HG02610 (cell line): ENCODE measurements at regions not wholly inside any gene's neighbourhood (a gene's known extent, or its start where the extent isn't known, plus 50 kb on each side); places are given as distances from the start of the nearest gene placed in this dataset.

ENCODE experiments used
- ATAC-seq: cut with Tn5 transposase; IDR thresholded peaks from one replicate; pipeline ENCODE4 v1.9.1; 2021; ENCODE audit warnings: mild to moderate bottlenecking, moderate library complexity; ENCODE audit not compliant: unreplicated experiment

- ATAC-seq, result no peak
Observed at GRCh38 chr10:76736392-76736791, 901.2 kb downstream of the KCNMA1 start.

GRCh38 chr10:76735866-76736265 lies 901.7 kb downstream of the KCNMA1 start:
- no peak for ATAC-seq

GRCh38 chr10:76733441-76733936 lies 904.1 kb downstream of the KCNMA1 start:
- no peak for ATAC-seq

GRCh38 chr10:76732306-76732705 lies 905.3 kb downstream of the KCNMA1 start:
- no peak for ATAC-seq

- no peak for ATAC-seq
Observed at GRCh38 chr10:76729841-76730487, 907.6 kb downstream of the KCNMA1 start.

GRCh38 chr10:76729346-76729745 lies 908.3 kb downstream of the KCNMA1 start:
- ATAC-seq, result no peak

- ATAC-seq, result no peak
Observed at GRCh38 chr10:76727038-76727437, 910.6 kb downstream of the KCNMA1 start.

GRCh38 chr10:76723844-76724243 lies 913.8 kb downstream of the KCNMA1 start:
- no peak for ATAC-seq

- ATAC-seq, result no peak
Observed at GRCh38 chr10:76721891-76722505, 915.6 kb downstream of the KCNMA1 start.

GRCh38 chr10:76719006-76719405 lies 918.6 kb downstream of the KCNMA1 start:
- ATAC-seq, result no peak

GRCh38 chr10:76717141-76717540 lies 920.5 kb downstream of the KCNMA1 start:
- ATAC-seq, result no peak

GRCh38 chr10:76711222-76711997 lies 926.2 kb downstream of the KCNMA1 start:
- ATAC-seq, result no peak

- no peak for ATAC-seq
Observed at GRCh38 chr10:76700241-76700640, 937.4 kb downstream of the KCNMA1 start.

GRCh38 chr10:76697923-76698322 lies 939.7 kb downstream of the KCNMA1 start:
- no peak for ATAC-seq

GRCh38 chr10:76695069-76695468 lies 942.5 kb downstream of the KCNMA1 start:
- no peak for ATAC-seq

GRCh38 chr10:76686201-76686600 lies 951.4 kb downstream of the KCNMA1 start:
- ATAC-seq, result no peak

GRCh38 chr10:76684968-76685367 lies 952.6 kb downstream of the KCNMA1 start:
- ATAC-seq, result no peak

GRCh38 chr10:76681153-76681552 lies 956.5 kb downstream of the KCNMA1 start:
- ATAC-seq, result no peak

GRCh38 chr10:76679030-76679429 lies 958.6 kb downstream of the KCNMA1 start:
- no peak for ATAC-seq

GRCh38 chr10:76675951-76676587 lies 961.5 kb downstream of the KCNMA1 start:
- ATAC-seq, result no peak

GRCh38 chr10:76675561-76675950 lies 962.1 kb downstream of the KCNMA1 start:
- ATAC-seq, result no peak
